Liver (tissue), 7 donors: ENCODE measurements at regions not wholly inside any gene's neighbourhood (a gene's known extent, or its start where the extent isn't known, plus 50 kb on each side); places are given as distances from the start of the nearest gene placed in this dataset.

ENCODE experiments used
- DNase-seq: peaks from one replicate; pipeline ENCODE4 v3.0.0-alpha.2; 2017; ENCODE audit warnings: low spot score
- H3K27ac ChIP-seq, 2 donors: one replicate each; pipeline ENCODE4 v1.7.0; 2013; ENCODE audit warnings: inconsistent platforms in 2 of 2, low read length in 2 of 2, control low read depth in 1 of 2, low read depth in 1 of 2, mild to moderate bottlenecking in 1 of 2
- H3K27me3 ChIP-seq, 4 donors: one replicate each; pipeline versions ENCODE4 v1.6.1 to v1.7.0; 2013; ENCODE audit warnings: low read length in 3 of 4, inconsistent platforms in 1 of 4, mild to moderate bottlenecking in 1 of 4, moderate library complexity in 1 of 4; ENCODE audit not compliant: control insufficient read depth in 4 of 4, insufficient read depth in 4 of 4
- H3K36me3 ChIP-seq, 4 donors: one replicate each; pipeline versions ENCODE4 v1.6.1 to v1.7.0; 2013; ENCODE audit warnings: low read length in 3 of 4, mild to moderate bottlenecking in 3 of 4, low read depth in 1 of 4, moderate library complexity in 1 of 4; ENCODE audit not compliant: control insufficient read depth in 4 of 4, insufficient read depth in 3 of 4
- H3K4me1 ChIP-seq, 4 donors: one replicate each; pipeline versions ENCODE4 v1.6.1 to v1.7.0; 2013; ENCODE audit warnings: low read length in 3 of 4, mild to moderate bottlenecking in 3 of 4, moderate library complexity in 1 of 4; ENCODE audit not compliant: control insufficient read depth in 4 of 4, insufficient read depth in 4 of 4
- H3K4me3 ChIP-seq, 3 donors: one replicate each; pipeline versions ENCODE4 v1.6.1 to v1.7.0; 2013; ENCODE audit warnings: low read length in 3 of 3, control low read depth in 1 of 3, low read depth in 1 of 3, mild to moderate bottlenecking in 1 of 3
- H3K9ac ChIP-seq, 2 donors: one replicate each; pipeline ENCODE4 v1.7.0; 2013; ENCODE audit warnings: low read length in 2 of 2, mild to moderate bottlenecking in 2 of 2, moderate library complexity in 2 of 2, control low read depth in 1 of 2, low read depth in 1 of 2
- H3K9me3 ChIP-seq, 4 donors: one replicate each; pipeline versions ENCODE4 v1.6.1 to v1.7.0; 2013; ENCODE audit warnings: low read length in 3 of 4; ENCODE audit not compliant: control insufficient read depth in 4 of 4
- EGR1 ChIP-seq, 2 donors: IDR thresholded peaks; 2 replicates each; pipeline ENCODE4 v1.6.1; 2016 to 2018; ENCODE audit warnings: antibody characterized with exemption in 2 of 2, low read depth in 2 of 2
- FOXA1 ChIP-seq: IDR thresholded peaks from 2 replicates; pipeline ENCODE4 v1.6.1; 2016; ENCODE audit warnings: antibody characterized with exemption
- FOXA2 ChIP-seq: IDR thresholded peaks from 2 replicates; pipeline ENCODE4 v1.6.1; 2016; ENCODE audit warnings: antibody characterized with exemption
- GABPA ChIP-seq, 2 donors: IDR thresholded peaks in 1 of 2; conservative IDR thresholded peaks in 1 of 2; 2 replicates each; pipeline ENCODE4 v1.6.1; 2016; ENCODE audit warnings: antibody characterized with exemption in 2 of 2, mild to moderate bottlenecking in 1 of 2, moderate library complexity in 1 of 2
- HNF4A ChIP-seq, 2 donors: conservative IDR thresholded peaks; 2 replicates each; pipeline ENCODE4 v1.6.1; 2016; ENCODE audit warnings: antibody characterized with exemption in 2 of 2, mild to moderate bottlenecking in 2 of 2
- HNF4G ChIP-seq: IDR thresholded peaks from 2 replicates; pipeline ENCODE4 v1.6.1; 2016; ENCODE audit warnings: antibody characterized with exemption
- JUND ChIP-seq, 2 donors: IDR thresholded peaks; 2 replicates each; pipeline ENCODE4 v1.6.1; 2016; ENCODE audit warnings: antibody characterized with exemption in 2 of 2
- NR2F2 ChIP-seq: IDR thresholded peaks from 2 replicates; pipeline ENCODE4 v1.6.1; 2016; ENCODE audit warnings: antibody characterized with exemption
- RAD21 ChIP-seq, 2 donors: IDR thresholded peaks; 2 replicates each; pipeline ENCODE4 v1.6.1; 2016; ENCODE audit warnings: antibody characterized with exemption in 2 of 2, mild to moderate bottlenecking in 2 of 2
- RXRA ChIP-seq, 2 donors: IDR thresholded peaks; 2 replicates each; pipeline ENCODE4 v1.6.1; 2017 to 2018; ENCODE audit warnings: antibody characterized with exemption in 2 of 2, mild to moderate bottlenecking in 1 of 2
- SP1 ChIP-seq: IDR thresholded peaks from 2 replicates; pipeline ENCODE4 v1.6.1; 2018; ENCODE audit warnings: antibody characterized with exemption, mild to moderate bottlenecking
- TAF1 ChIP-seq: conservative IDR thresholded peaks from 2 replicates; pipeline ENCODE4 v1.6.1; 2016; ENCODE audit warnings: antibody characterized with exemption, mild to moderate bottlenecking
- YY1 ChIP-seq: IDR thresholded peaks from 2 replicates; pipeline ENCODE4 v1.6.1; 2016; ENCODE audit warnings: antibody characterized with exemption, mild to moderate bottlenecking
- TF ChIP-seq, protein P1 (sequence below): IDR thresholded peaks from 2 replicates; pipeline ENCODE4 v1.6.1; 2016; ENCODE audit warnings: antibody characterized with exemption
- TF ChIP-seq, protein P2 (sequence below): IDR thresholded peaks from 2 replicates; pipeline ENCODE4 v1.6.1; 2016; ENCODE audit warnings: antibody characterized with exemption
- TF ChIP-seq, protein P3 (sequence below): IDR thresholded peaks from 2 replicates; pipeline ENCODE4 v1.6.1; 2016; ENCODE audit warnings: antibody characterized with exemption
- TF ChIP-seq, protein P4 (sequence below): IDR thresholded peaks from 2 replicates; pipeline ENCODE4 v1.6.1; 2016; ENCODE audit warnings: antibody characterized with exemption, mild to moderate bottlenecking
- TF ChIP-seq, protein P5 (sequence below): fragments of 150-350 bp; IDR thresholded peaks from 2 replicates; pipeline ENCODE4 v1.5.1; 2017; ENCODE audit warnings: improper control_type of control experiment, low read depth, low read length; ENCODE audit not compliant: missing input control
- donor health status: healthy.
- donor health status: healthy.
- donor health status: healthy.
- donor health status: healthy.

DNA sequence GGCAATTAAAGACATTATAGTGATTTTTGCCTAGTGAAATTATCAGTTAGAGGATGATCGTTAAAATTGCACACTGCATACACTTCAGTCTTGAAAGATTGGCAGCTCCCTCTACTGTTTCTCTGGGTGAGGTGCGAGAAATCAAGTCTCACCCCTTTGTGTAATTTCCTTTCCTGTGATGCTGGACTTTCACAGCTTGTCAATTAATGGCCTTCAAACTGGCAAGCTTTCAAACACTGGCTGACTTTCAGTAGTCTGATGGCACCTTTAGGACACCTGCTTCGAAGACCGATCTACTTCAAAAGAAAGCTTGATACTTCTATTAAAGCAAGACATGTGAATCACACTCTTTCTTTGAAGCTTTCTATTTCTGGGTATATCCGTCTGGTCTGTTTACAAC is 706.7 kb upstream of the PTPRD start (continued):
- TF ChIP-seq SP1 = no peak
- no peak for TF ChIP-seq HNF4G

DNA sequence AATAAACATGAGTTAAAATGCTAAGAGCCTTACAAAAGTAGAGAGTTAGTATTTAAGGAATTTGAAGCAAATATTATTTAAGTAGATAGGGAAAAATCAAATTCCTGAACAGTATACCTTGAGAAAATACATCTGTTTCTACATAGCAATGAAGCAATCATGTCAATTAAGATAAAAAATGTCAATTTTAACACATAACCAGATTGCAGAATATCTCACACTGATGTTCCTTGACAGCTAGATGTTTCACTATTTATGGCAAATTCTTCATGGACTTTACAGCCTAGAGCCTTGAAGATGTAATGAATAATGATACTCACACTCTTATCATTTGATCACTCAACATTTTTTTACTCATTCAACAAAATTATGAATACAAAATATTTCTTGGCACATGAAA is 708.2 kb upstream of the PTPRD start:
- no peaks in the 10 kb centered on the region for H3K9me3 ChIP-seq
- H3K36me3 ChIP-seq = no peaks in the 10 kb centered on the region
- H3K4me1 ChIP-seq = no peaks in the 10 kb centered on the region
- H3K27ac ChIP-seq = no peak overlapping the region
- no peak for DNase-seq
- TF ChIP-seq HNF4G (no peak), FOXA1 (no peak), EGR1 (IDR thresholded peaks at IDR 0.05; ENCODE audit: low read depth in 2 of 2) (no peak), GABPA (IDR thresholded peaks at IDR 0.05 in 1 of 2, conservative IDR thresholded peaks at IDR 0.05 in 1 of 2) (no peak), SP1 (no peak), NR2F2 (no peak), YY1 (no peak), HNF4A (conservative IDR thresholded peaks at IDR 0.05) (no peak), FOXA2 (no peak), TAF1 (no peak), JUND (IDR thresholded peaks at IDR 0.05) (no peak), RAD21 (IDR thresholded peaks at IDR 0.05) (no peak), RXRA (IDR thresholded peaks at IDR 0.05) (no peak)
- TF ChIP-seq, protein P1, sequence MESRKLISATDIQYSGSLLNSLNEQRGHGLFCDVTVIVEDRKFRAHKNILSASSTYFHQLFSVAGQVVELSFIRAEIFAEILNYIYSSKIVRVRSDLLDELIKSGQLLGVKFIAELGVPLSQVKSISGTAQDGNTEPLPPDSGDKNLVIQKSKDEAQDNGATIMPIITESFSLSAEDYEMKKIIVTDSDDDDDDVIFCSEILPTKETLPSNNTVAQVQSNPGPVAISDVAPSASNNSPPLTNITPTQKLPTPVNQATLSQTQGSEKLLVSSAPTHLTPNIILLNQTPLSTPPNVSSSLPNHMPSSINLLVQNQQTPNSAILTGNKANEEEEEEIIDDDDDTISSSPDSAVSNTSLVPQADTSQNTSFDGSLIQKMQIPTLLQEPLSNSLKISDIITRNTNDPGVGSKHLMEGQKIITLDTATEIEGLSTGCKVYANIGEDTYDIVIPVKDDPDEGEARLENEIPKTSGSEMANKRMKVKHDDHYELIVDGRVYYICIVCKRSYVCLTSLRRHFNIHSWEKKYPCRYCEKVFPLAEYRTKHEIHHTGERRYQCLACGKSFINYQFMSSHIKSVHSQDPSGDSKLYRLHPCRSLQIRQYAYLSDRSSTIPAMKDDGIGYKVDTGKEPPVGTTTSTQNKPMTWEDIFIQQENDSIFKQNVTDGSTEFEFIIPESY = no peak
- TF ChIP-seq, protein P2, sequence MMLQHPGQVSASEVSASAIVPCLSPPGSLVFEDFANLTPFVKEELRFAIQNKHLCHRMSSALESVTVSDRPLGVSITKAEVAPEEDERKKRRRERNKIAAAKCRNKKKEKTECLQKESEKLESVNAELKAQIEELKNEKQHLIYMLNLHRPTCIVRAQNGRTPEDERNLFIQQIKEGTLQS = no peak
- TF ChIP-seq, protein P3, sequence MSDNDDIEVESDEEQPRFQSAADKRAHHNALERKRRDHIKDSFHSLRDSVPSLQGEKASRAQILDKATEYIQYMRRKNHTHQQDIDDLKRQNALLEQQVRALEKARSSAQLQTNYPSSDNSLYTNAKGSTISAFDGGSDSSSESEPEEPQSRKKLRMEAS = no peak
- TF ChIP-seq, protein P4, sequence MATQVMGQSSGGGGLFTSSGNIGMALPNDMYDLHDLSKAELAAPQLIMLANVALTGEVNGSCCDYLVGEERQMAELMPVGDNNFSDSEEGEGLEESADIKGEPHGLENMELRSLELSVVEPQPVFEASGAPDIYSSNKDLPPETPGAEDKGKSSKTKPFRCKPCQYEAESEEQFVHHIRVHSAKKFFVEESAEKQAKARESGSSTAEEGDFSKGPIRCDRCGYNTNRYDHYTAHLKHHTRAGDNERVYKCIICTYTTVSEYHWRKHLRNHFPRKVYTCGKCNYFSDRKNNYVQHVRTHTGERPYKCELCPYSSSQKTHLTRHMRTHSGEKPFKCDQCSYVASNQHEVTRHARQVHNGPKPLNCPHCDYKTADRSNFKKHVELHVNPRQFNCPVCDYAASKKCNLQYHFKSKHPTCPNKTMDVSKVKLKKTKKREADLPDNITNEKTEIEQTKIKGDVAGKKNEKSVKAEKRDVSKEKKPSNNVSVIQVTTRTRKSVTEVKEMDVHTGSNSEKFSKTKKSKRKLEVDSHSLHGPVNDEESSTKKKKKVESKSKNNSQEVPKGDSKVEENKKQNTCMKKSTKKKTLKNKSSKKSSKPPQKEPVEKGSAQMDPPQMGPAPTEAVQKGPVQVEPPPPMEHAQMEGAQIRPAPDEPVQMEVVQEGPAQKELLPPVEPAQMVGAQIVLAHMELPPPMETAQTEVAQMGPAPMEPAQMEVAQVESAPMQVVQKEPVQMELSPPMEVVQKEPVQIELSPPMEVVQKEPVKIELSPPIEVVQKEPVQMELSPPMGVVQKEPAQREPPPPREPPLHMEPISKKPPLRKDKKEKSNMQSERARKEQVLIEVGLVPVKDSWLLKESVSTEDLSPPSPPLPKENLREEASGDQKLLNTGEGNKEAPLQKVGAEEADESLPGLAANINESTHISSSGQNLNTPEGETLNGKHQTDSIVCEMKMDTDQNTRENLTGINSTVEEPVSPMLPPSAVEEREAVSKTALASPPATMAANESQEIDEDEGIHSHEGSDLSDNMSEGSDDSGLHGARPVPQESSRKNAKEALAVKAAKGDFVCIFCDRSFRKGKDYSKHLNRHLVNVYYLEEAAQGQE = no peak
- TF ChIP-seq, protein P5, sequence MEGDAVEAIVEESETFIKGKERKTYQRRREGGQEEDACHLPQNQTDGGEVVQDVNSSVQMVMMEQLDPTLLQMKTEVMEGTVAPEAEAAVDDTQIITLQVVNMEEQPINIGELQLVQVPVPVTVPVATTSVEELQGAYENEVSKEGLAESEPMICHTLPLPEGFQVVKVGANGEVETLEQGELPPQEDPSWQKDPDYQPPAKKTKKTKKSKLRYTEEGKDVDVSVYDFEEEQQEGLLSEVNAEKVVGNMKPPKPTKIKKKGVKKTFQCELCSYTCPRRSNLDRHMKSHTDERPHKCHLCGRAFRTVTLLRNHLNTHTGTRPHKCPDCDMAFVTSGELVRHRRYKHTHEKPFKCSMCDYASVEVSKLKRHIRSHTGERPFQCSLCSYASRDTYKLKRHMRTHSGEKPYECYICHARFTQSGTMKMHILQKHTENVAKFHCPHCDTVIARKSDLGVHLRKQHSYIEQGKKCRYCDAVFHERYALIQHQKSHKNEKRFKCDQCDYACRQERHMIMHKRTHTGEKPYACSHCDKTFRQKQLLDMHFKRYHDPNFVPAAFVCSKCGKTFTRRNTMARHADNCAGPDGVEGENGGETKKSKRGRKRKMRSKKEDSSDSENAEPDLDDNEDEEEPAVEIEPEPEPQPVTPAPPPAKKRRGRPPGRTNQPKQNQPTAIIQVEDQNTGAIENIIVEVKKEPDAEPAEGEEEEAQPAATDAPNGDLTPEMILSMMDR = no peak
- H3K27me3 ChIP-seq = no peaks in the 10 kb centered on the region
- H3K9ac ChIP-seq = no peak overlapping the region
- H3K4me3 ChIP-seq = no peak overlapping the region
